ENCODE measurements at regions not wholly inside any gene's neighbourhood (a gene's known extent, or its start where the extent isn't known, plus 50 kb on each side); places are given as distances from the start of the nearest gene placed in this dataset.

GRCh38 chr12:97753332-97753731, 290.7 kb downstream of the RMST start:
- TF ChIP-seq CTCF (IDR thresholded peaks at IDR 0.05) = no peak
- no peak for TF ChIP-seq EZH2phosphoT487 (IDR thresholded peaks at IDR 0.05)
- TF ChIP-seq EZH2 (IDR thresholded peaks at IDR 0.05) = no peak
